HG02885 (cell line): ENCODE measurements at regions not wholly inside any gene's neighbourhood (a gene's known extent, or its start where the extent isn't known, plus 50 kb on each side); places are given as distances from the start of the nearest gene placed in this dataset.

ENCODE experiments used
- ATAC-seq: cut with Tn5 transposase; IDR thresholded peaks from one replicate; pipeline ENCODE4 v1.9.1; 2021; ENCODE audit warnings: mild to moderate bottlenecking; ENCODE audit not compliant: unreplicated experiment, poor library complexity

- no peak for ATAC-seq
Measured at GRCh38 chr10:131695496-131696165, 205.2 kb upstream of the PPP2R2D start.

- no peak for ATAC-seq
Measured at GRCh38 chr10:131697476-131698128, 203.2 kb upstream of the PPP2R2D start.

GRCh38 chr10:131698232-131698631 is 202.6 kb upstream of the PPP2R2D start:
- no peak for ATAC-seq

GRCh38 chr10:131698986-131699385 is 201.8 kb upstream of the PPP2R2D start:
- no peak for ATAC-seq

- ATAC-seq: no peak
Measured at GRCh38 chr10:131700032-131700431, 200.8 kb upstream of the PPP2R2D start.

GRCh38 chr10:131700506-131700905 is 200.3 kb upstream of the PPP2R2D start:
- no peak for ATAC-seq

- ATAC-seq: no peak
Measured at GRCh38 chr10:131701131-131701947, 199.5 kb upstream of the PPP2R2D start.

- ATAC-seq: no peak
Measured at GRCh38 chr10:131702531-131703356, 198.1 kb upstream of the PPP2R2D start.

GRCh38 chr10:131703541-131703940 is 197.3 kb upstream of the PPP2R2D start:
- ATAC-seq: no peak

- no peak for ATAC-seq
Measured at GRCh38 chr10:131703941-131704340, 196.9 kb upstream of the PPP2R2D start.

- no peak for ATAC-seq
Measured at GRCh38 chr10:131706476-131706875, 194.3 kb upstream of the PPP2R2D start.

GRCh38 chr10:131706952-131707351 is 193.9 kb upstream of the PPP2R2D start:
- no peak for ATAC-seq

- ATAC-seq: no peak
Measured at GRCh38 chr10:131708225-131708880, 192.5 kb upstream of the PPP2R2D start.

- no peak for ATAC-seq
Measured at GRCh38 chr10:131710142-131710861, 190.5 kb upstream of the PPP2R2D start.

GRCh38 chr10:131722121-131722520 is 178.7 kb upstream of the PPP2R2D start:
- ATAC-seq: no peak

GRCh38 chr10:131722525-131723264 is 178.1 kb upstream of the PPP2R2D start:
- no peak for ATAC-seq

- no peak for ATAC-seq
Measured at GRCh38 chr10:131723297-131724168, 177.3 kb upstream of the PPP2R2D start.

GRCh38 chr10:131724169-131724545 is 176.7 kb upstream of the PPP2R2D start:
- ATAC-seq: no peak
